ENCODE measurements at regions not wholly inside any gene's neighbourhood (a gene's known extent, or its start where the extent isn't known, plus 50 kb on each side); places are given as distances from the start of the nearest gene placed in this dataset.
"Not testable (repeated sequence)": the region's sequence is repeated elsewhere in the genome, so short reads cannot be mapped to it uniquely, and the experiment has no call there.

DNA sequence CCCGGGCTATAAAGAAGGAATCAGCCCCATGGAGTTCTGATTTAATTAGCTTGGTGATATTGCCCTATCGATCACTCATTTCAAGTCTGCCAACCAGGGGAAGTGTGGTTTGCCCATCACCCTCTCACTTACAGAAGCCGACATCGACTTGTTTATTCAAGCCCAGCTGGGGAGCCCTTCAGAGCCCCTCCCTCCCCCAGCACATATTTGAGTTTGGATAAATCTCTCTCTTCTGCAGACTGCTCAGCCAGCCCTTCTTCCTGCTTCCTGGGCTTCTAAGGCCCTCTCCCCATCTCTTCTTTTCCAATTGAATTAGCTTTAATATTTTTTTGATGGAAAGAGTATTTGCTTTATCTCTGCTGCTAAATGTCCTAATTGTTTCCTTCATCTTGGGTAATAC is 299.0 kb downstream of the MIAT start:
- Histone ChIP-seq H3K27ac (ENCODE audit: low read length) (no peak overlapping the region), H3K27me3 (ENCODE audit: control insufficient read depth, insufficient read depth, low read length) (peaks cover 30% of the 10 kb centered on the region), H3K36me3 (ENCODE audit: control insufficient read depth, insufficient read depth, low read length) (no peaks in the 10 kb centered on the region), H3K9me3 (replicated peaks; ENCODE audit: control insufficient read depth, low read depth, low read length) (no peaks in the 10 kb centered on the region), H3K4me3 (ENCODE audit: low read length) (no peak overlapping the region), H3K4me1 (ENCODE audit: control insufficient read depth, insufficient read depth, low read length) (peaks cover 10% of the 10 kb centered on the region)
- no peak for DNase-seq
- WGBS (ENCODE audit: insufficient coverage): 17% methylated on average over 3 of the region's 4 CpGs

DNA sequence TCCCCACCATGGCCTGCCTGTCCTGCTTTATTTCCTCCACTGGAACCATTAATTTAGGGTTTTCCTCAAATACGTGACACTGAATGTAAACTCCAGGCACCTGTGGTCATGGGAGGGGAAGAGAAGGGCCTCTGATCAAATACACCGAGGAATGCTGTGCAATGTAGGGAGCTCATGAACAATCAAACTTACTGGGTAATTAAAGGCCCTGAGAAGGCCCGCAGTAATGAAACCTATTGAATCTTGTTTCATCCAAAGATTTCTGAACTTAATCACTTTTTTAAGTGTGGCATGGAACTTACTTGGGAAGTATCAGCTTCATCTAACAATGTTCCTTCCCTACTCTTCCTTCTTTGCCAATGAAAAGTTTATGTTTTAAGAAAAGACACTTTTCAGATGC is 299.8 kb downstream of the MIAT start:
- Histone ChIP-seq H3K27ac (ENCODE audit: low read length) (no peak overlapping the region), H3K4me1 (ENCODE audit: control insufficient read depth, insufficient read depth, low read length) (peaks cover 10% of the 10 kb centered on the region), H3K36me3 (ENCODE audit: control insufficient read depth, insufficient read depth, low read length) (no peaks in the 10 kb centered on the region), H3K4me3 (ENCODE audit: low read length) (no peak overlapping the region), H3K27me3 (ENCODE audit: control insufficient read depth, insufficient read depth, low read length) (peaks cover 27% of the 10 kb centered on the region), H3K9me3 (replicated peaks; ENCODE audit: control insufficient read depth, low read depth, low read length) (no peaks in the 10 kb centered on the region)
- no CpG with 5 or more reads among the region's 3 CpGs for WGBS (ENCODE audit: insufficient coverage)
- no peak for DNase-seq

DNA sequence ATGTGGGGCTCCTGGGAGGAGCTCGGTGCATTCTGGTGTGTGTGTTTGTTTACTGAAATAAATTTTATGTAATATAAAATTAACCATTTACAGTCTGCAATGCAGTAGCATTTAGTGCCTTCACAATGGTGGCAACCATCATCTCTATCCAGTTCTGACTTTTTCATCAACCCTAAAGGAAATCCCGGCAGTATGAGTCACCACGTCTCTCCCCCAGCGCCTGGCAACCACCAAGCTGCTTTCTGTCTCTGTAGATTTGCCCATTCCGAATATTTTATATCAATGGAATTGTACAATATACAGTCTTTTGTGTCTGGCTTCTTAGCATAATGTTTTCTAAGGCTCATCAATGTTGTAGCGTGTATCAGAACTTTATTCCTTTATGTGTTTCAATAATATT is 300.5 kb downstream of the MIAT start:
- no CpG with 5 or more reads among the region's 6 CpGs for WGBS (ENCODE audit: insufficient coverage)
- Histone ChIP-seq H3K27me3 (ENCODE audit: control insufficient read depth, insufficient read depth, low read length) (peaks cover 21% of the 10 kb centered on the region), H3K4me1 (ENCODE audit: control insufficient read depth, insufficient read depth, low read length) (peaks cover 6% of the 10 kb centered on the region), H3K4me3 (ENCODE audit: low read length) (no peak overlapping the region), H3K9me3 (replicated peaks; ENCODE audit: control insufficient read depth, low read depth, low read length) (no peaks in the 10 kb centered on the region), H3K27ac (ENCODE audit: low read length) (no peak overlapping the region), H3K36me3 (ENCODE audit: control insufficient read depth, insufficient read depth, low read length) (no peaks in the 10 kb centered on the region)
- DNase-seq: no peak

DNA sequence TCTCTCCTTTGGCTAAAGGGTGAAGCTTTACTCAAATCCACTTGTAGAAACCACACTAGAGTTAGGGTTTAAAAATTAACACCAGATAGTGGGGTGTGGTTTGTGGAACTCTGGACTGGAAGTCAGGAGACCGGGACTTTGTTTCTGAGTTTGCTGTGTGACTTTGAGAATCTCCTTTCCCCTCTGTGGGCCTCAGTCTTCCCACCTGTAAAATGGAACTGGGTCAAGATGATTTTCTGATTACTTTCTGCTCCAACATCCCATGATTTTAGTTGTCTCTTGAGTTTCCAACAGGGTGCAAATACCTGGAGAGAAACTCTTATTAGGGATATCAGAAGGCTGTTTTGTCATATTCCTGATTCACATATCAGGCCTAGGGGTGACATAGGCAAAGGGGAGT is 301.0 kb downstream of the MIAT start:
- Histone ChIP-seq H3K9me3 (replicated peaks; ENCODE audit: control insufficient read depth, low read depth, low read length) (no peaks in the 10 kb centered on the region), H3K4me1 (ENCODE audit: control insufficient read depth, insufficient read depth, low read length) (peaks cover 1% of the 10 kb centered on the region), H3K27me3 (ENCODE audit: control insufficient read depth, insufficient read depth, low read length) (peaks cover 16% of the 10 kb centered on the region), H3K4me3 (ENCODE audit: low read length) (no peak overlapping the region), H3K36me3 (ENCODE audit: control insufficient read depth, insufficient read depth, low read length) (no peaks in the 10 kb centered on the region), H3K27ac (ENCODE audit: low read length) (no peak overlapping the region)
- WGBS (ENCODE audit: insufficient coverage): 80% methylated on average over 1 of the region's 1 CpG
- no peak for DNase-seq

DNA sequence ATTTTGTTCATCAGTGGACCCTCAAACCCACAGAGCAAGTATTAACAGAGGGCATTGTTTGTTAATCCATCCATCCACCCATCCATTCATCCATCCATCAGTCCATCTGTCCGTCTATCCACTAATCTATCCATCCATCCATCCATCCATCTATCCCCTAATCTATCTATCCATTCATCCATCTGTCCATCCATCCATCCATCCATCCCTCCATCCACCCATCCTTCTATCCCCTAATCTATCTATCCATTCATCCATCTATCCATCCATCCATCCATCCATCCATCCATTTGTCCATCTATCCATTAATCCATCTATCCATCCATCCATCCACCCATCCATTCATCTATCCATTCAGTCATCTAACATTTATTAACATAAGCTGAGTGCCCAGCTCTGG is 307.3 kb downstream of the MIAT start:
- H3K9me3 ChIP-seq (replicated peaks; ENCODE audit: control insufficient read depth, low read depth, low read length): no peaks in the 10 kb centered on the region
- no peak overlapping the region for H3K27ac ChIP-seq (ENCODE audit: low read length)
- no peak overlapping the region for H3K4me3 ChIP-seq (ENCODE audit: low read length)
- no peak for DNase-seq
- 87% methylated on average over 1 of the region's 1 CpG for WGBS (ENCODE audit: insufficient coverage)
- H3K27me3 ChIP-seq (ENCODE audit: control insufficient read depth, insufficient read depth, low read length): peaks cover 2% of the 10 kb centered on the region
- no peaks in the 10 kb centered on the region for H3K4me1 ChIP-seq (ENCODE audit: control insufficient read depth, insufficient read depth, low read length)
- no peaks in the 10 kb centered on the region for H3K36me3 ChIP-seq (ENCODE audit: control insufficient read depth, insufficient read depth, low read length)

DNA sequence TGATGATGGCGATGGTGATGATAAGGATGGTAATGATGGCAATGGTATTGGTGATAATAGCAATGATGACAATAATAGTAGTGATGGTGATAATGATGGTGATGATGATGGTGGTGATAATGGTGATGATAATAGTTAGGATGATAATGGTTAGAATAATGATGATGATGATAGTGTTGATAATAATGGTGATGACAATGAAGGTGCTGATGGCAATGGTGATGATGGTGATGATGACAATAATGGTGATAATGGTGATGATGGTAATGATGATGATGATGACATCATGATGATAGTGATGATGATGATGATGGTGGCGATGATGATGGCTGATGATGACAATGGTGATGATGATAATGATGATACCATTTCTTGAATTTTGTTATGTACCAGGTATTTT is 309.9 kb downstream of the MIAT start:
- H3K9me3 ChIP-seq (replicated peaks; ENCODE audit: control insufficient read depth, low read depth, low read length): no peaks in the 10 kb centered on the region
- 100% methylated on average over 1 of the region's 2 CpGs for WGBS (ENCODE audit: insufficient coverage)
- DNase-seq: no peak
- H3K27me3 ChIP-seq (ENCODE audit: control insufficient read depth, insufficient read depth, low read length): peaks cover 8% of the 10 kb centered on the region
- no peak overlapping the region for H3K4me3 ChIP-seq (ENCODE audit: low read length)
- H3K27ac ChIP-seq (ENCODE audit: low read length): no peak overlapping the region
- no peaks in the 10 kb centered on the region for H3K36me3 ChIP-seq (ENCODE audit: control insufficient read depth, insufficient read depth, low read length)
- H3K4me1 ChIP-seq (ENCODE audit: control insufficient read depth, insufficient read depth, low read length): no peaks in the 10 kb centered on the region

DNA sequence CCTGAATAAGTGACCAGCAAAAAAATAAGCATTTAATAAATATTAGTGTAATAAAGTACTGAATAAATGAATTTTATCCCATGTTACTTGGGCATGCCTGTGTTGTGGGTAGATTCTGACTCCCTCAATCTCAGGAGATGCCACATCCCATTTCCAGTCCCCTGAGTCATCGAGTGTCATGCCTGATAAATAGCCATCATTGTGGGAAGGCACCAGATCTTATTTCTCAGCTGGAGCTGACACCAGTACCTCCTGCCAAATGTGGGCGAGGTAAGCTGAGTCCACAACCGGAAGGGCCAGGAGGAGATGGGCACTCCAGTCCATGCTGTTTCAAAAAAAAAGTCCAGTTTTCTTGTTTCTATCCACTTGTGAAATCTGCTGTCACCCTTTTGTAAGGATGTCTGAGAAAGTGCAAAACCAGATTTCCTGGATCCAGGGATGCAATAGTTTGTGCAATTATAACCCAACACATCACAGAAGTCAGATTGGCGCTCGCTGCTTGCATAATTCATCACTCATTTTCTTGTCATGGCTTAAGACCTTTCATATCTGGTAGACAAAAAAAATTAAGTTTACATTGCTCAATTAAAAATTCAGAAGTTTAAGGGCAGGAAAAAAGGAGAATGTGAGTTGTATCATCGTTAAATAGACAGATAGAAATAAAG is 311.6 kb downstream of the MIAT start:
- Histone ChIP-seq H3K9me3 (replicated peaks; ENCODE audit: control insufficient read depth, low read depth, low read length) (no peaks in the 10 kb centered on the region), H3K27me3 (ENCODE audit: control insufficient read depth, insufficient read depth, low read length) (peaks cover 8% of the 10 kb centered on the region), H3K27ac (ENCODE audit: low read length) (no peak overlapping the region), H3K4me1 (ENCODE audit: control insufficient read depth, insufficient read depth, low read length) (no peaks in the 10 kb centered on the region), H3K36me3 (ENCODE audit: control insufficient read depth, insufficient read depth, low read length) (no peaks in the 10 kb centered on the region), H3K4me3 (ENCODE audit: low read length) (no peak overlapping the region)
- 73% methylated on average over 4 of the region's 6 CpGs for WGBS (ENCODE audit: insufficient coverage)
- DNase-seq: no peak

DNA sequence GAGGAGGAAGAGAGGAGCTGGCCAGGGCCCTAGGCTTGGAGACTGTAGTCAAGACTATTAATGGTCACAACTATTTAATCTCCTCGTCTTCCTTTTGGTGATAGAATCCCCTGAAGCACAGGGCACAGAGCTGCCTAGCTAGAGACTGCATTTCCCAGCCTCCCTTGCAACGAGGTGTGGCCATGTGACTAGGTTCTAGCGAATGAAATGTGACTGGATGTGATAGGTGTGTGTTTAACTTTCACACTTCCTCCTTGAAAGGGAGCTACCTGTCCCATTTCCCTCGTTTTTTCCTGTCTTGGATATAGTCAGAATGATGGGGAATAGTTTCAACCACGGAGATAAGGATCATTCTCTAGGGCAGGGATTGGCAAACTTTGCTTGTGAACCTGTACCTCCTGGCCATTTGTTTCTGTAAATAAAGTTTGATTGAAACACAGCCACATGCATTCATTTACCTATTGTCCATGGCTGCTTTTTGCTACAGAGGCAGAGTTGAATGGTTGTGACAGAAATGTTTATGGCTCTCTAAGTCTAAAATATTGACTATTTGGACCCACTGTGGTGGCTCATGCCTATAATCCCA is 313.5 kb downstream of the MIAT start:
- no peaks in the 10 kb centered on the region for H3K36me3 ChIP-seq (ENCODE audit: control insufficient read depth, insufficient read depth, low read length)
- peaks cover 14% of the 10 kb centered on the region for H3K27me3 ChIP-seq (ENCODE audit: control insufficient read depth, insufficient read depth, low read length)
- no CpG with 5 or more reads among the region's 5 CpGs for WGBS (ENCODE audit: insufficient coverage)
- no peak for DNase-seq
- H3K4me1 ChIP-seq (ENCODE audit: control insufficient read depth, insufficient read depth, low read length): no peaks in the 10 kb centered on the region
- H3K27ac ChIP-seq (ENCODE audit: low read length): no peak overlapping the region
- no peak overlapping the region for H3K4me3 ChIP-seq (ENCODE audit: low read length)
- no peaks in the 10 kb centered on the region for H3K9me3 ChIP-seq (replicated peaks; ENCODE audit: control insufficient read depth, low read depth, low read length)

DNA sequence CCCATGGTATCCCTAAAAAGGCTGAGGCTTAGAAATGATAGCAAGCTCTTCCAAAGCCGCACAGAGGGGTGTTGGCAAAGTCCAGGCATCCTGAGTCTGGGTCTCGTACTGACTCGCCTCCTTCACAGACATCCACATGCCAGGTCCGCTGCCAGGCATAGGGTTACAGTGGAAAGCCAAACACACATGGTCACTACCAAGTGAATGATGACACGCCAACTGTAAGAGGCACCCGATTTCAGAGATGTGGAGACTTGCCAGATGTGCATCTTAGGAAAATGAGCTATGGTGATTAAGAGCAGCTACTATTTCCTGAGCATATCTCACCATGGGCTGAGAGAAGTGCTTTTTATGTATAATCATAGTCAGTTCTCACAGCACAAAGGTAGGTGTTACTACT is 314.9 kb downstream of the MIAT start:
- H3K4me1 ChIP-seq (ENCODE audit: control insufficient read depth, insufficient read depth, low read length): no peaks in the 10 kb centered on the region
- DNase-seq: no peak
- peaks cover 16% of the 10 kb centered on the region for H3K27me3 ChIP-seq (ENCODE audit: control insufficient read depth, insufficient read depth, low read length)
- H3K4me3 ChIP-seq (ENCODE audit: low read length): no peak overlapping the region
- H3K36me3 ChIP-seq (ENCODE audit: control insufficient read depth, insufficient read depth, low read length): no peaks in the 10 kb centered on the region
- H3K9me3 ChIP-seq (replicated peaks; ENCODE audit: control insufficient read depth, low read depth, low read length): no peaks in the 10 kb centered on the region
- 66% methylated on average over 5 of the region's 6 CpGs for WGBS (ENCODE audit: insufficient coverage)
- H3K27ac ChIP-seq (ENCODE audit: low read length): no peak overlapping the region

DNA sequence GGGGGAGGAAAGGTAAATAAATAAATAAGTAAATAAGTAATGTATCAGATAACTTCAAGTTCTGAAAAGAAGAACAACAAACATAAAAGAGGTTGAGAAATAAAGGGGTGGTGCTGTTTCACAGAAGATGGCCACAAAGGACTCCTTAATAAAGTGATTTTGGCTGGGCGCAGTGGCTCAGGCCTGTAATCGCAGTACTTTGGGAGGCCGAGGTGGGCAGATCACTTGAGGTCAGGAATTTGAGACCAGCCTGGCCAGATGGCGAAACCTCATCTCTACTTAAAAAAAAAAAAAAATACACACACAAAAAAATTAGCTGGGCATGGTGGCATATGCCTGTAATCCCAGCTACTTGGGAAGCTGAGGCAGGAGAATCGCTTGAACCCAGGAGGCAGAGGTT is 315.5 kb downstream of the MIAT start:
- H3K4me3 ChIP-seq (ENCODE audit: low read length); H3K36me3 ChIP-seq (ENCODE audit: control insufficient read depth, insufficient read depth, low read length); H3K27ac ChIP-seq (ENCODE audit: low read length); DNase-seq; H3K9me3 ChIP-seq (replicated peaks; ENCODE audit: control insufficient read depth, low read depth, low read length); H3K4me1 ChIP-seq (ENCODE audit: control insufficient read depth, insufficient read depth, low read length): not testable (repeated sequence)
- H3K27me3 ChIP-seq (ENCODE audit: control insufficient read depth, insufficient read depth, low read length): peaks cover 16% of the 10 kb centered on the region
- WGBS (ENCODE audit: insufficient coverage): no CpG with 5 or more reads among the region's 5 CpGs

DNA sequence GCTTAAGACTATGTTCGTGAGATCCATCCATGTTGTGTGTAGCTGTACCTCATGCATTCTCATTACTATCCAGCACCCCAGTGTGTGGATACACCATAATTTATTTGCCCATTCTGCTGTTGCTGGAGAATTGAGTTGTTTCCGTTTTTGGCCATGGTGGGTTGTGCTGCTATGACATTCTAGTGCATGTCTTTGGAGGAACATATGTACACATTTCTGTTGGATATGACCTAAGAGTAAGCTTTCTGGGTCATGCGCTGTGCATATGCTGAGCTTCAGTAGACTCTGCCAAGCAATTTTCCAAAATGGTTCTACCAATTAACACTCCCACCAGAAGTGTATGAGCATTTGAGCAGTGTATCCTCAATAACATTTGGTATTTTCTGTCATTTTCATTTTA is 316.6 kb downstream of the MIAT start:
- peaks cover 18% of the 10 kb centered on the region for H3K27me3 ChIP-seq (ENCODE audit: control insufficient read depth, insufficient read depth, low read length)
- H3K9me3 ChIP-seq (replicated peaks; ENCODE audit: control insufficient read depth, low read depth, low read length): no peaks in the 10 kb centered on the region
- no peaks in the 10 kb centered on the region for H3K36me3 ChIP-seq (ENCODE audit: control insufficient read depth, insufficient read depth, low read length)
- H3K27ac ChIP-seq (ENCODE audit: low read length): no peak overlapping the region
- H3K4me1 ChIP-seq (ENCODE audit: control insufficient read depth, insufficient read depth, low read length): no peaks in the 10 kb centered on the region
- no peak overlapping the region for H3K4me3 ChIP-seq (ENCODE audit: low read length)
- DNase-seq: no peak
- 80% methylated on average over 1 of the region's 3 CpGs for WGBS (ENCODE audit: insufficient coverage)
